ENCODE measurements at regions not wholly inside any gene's neighbourhood (a gene's known extent, or its start where the extent isn't known, plus 50 kb on each side); places are given as distances from the start of the nearest gene placed in this dataset.

DNA sequence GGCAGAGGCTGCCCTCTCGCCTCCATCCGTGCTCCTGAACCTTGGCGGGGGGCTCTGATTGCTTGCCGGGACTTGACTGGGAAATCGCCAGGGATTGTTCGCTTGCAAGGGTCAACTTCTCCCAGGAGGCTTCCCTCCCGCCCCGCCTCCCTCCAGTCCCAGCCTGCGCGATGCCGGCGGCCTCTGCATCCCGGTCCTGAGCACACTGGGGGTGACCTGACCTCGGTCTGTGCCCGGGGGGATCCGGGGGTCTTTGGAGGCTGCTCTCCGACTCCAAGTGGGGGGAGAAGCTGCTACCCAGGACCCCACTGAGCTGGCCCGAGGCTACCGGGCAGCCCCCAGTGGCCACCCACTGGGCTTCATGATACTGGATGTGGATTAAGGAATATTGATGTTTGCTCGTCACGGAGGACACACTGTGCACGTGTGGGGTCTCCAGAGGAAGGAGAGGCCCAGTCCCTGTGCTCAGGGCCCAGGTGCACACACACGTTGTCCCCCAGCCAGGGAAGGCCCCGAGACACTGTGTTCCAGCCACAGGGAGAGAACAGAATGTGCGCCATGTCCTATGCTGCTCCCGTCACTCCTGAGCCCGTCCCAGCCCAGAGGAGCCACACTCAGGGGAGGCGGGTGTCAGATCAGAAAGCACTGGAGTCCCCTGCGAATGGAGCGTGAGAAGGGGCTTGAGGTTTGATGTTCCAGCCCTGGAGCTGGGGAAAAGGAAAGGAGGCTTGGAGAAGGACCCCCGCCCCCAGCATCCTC, 55.9 kb upstream of the NKX1-1 start:
- no peak for DNase-seq

DNA sequence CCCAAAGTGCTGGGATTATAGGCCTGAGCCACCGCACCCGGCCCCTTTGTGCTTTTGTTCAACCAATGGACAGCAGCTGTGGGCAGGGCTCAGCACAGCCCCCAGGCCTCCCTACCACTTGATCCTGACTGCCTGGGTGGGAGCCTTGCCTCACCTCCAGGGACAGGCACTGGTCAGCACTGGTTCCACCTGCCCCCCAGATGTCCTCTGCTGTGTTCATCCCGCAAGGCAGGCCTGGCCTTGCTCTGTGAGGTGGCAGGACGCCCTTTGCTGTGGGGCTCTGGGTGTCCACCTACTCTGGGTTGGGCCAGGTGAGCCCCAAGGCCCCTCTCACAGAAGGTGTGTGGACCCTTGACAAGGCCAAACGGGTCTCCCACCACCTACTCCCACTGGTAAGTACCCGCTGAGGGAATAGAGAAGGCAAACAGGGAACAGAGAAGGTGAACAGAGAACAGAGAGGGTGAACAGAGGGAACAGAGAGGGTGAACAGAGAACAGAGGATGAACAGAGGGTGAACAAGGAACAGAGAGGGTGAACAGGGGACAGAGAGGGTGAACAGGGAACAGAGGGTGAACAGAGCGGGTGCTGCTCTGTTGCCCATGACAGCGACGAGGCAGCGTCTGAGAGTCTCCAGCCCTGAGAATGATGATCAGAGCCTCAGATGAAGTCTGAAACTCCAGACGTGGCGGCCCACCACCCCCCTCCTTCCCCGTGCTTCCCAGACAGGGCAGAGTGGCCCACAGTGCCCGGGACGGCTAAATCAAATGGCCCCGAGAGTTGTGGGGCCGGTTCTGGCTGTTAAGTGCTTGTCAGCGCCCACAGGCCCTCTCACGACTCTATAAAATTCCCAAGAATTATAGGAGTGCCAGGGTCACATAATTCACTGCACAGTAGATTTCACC, 55.0 kb upstream of the NKX1-1 start:
- no peak for DNase-seq

DNA sequence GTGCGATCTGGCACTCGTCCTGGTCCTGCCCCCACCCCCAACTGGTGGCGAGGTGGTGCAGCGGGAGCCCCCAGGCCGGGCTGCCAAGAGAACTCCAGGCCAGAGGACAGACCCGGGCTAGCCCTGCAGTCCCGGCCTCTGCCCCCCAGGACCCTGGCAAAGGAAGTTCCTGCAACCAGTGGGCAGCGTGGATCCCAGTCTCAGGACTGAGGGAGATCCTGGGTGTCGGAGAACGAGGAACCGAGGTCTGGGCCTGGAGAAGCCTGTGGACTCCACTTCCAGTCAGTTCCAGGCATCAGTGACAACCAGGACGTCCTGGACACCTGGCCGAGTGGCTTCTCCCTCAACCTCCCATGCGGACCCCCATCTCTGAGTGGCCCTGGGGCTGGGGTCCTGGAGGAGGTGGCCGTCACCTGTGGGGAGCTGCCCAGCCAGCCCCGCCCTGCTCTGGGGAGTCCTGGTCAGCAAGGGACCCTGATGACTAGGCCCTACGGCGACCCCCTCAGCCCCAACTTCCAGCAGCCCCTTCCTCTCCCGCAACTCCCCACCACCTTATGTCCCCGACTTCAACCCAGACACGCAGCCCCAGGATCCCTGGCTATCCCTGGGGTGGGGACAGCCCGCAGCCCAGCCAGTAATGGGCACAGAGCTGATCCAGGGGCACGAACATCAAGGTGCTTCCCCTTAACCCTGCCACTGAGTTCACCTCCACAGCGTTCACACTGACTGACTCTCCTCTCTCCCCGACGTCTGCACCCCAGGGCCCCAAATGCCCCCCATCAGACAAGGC, 53.7 kb upstream of the NKX1-1 start:
- DNase-seq, result no peak

DNA sequence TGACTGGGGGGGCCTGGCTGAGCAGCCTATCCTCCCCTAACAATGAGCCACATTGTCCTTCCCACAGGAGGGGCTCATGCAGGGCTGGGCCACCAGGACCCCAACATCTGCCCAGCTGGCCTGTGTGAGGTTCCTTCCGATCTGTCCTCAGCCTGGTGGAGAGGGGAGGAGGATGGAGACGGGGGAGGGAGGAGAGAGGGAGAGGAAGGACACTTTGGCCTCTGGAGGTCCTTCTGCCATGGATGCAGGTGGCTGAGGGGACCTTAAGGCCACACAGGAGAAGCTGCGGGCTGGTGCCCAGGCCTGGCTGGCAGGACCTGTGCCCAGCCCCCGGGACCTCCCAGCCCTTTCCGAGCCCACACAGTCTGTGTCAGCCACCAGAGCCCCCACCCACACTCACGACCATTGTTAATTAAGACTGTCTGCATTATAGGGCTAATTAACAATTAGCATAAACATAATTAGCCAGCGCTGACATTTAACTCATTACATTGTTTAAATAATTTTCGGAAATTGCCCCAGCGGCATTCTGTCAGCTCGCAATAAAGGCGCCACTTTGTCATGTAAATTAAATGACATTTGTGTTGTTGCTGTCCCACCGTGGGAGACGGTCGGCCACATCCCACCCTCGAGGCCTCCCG, 53.0 kb upstream of the NKX1-1 start:
- DNase-seq, result no peak

DNA sequence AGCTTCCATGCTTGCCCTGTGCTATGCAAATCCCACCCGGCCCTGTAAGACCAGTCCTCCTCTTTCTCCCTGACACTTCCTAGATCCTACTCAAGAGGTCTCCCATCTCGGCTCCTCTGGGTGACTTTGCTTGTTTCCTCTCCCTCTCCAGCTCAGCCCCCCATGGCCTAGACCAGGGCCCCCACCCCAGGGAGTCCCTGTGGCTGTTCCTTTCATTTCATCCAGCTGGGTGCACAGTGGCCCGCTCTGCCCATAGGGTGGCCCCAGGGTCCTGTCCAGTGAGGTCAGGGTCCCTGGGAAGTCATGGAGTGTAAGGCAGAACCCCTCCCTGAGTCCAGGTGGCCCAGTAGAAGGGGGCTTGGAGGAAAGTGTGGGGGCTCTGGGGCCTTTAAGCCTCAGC, 52.3 kb upstream of the NKX1-1 start:
- DNase-seq, result no peak
